Thoracic aorta (tissue), 2 donors: ENCODE measurements at regions not wholly inside any gene's neighbourhood (a gene's known extent, or its start where the extent isn't known, plus 50 kb on each side); places are given as distances from the start of the nearest gene placed in this dataset.

Experiments
- ATAC-seq: fragments of 150-250 bp; one replicate; pipeline ENCODE4 v1.8.0; 2017; ENCODE audit warnings: low read depth; ENCODE audit not compliant: insufficient number of reproducible peaks, low FRiP score
- DNase-seq: peaks from one replicate; pipeline ENCODE4 v3.0.0-alpha.2; 2020; ENCODE audit warnings: low spot score
- H3K27ac ChIP-seq, 2 donors: fragments of 200-600 bp; sonication (generic); 1 replicate in 1 of 2; 2 replicates in 1 of 2; pipeline ENCODE4 v1.5.1; 2016; ENCODE audit warnings: mild to moderate bottlenecking in 2 of 2, moderate library complexity in 2 of 2
- H3K27me3 ChIP-seq: fragments of 200-600 bp; sonication (generic); replicated peaks from 2 replicates; pipeline ENCODE4 v1.6.0; 2016; ENCODE audit warnings: mild to moderate bottlenecking; ENCODE audit not compliant: insufficient read depth
- H3K36me3 ChIP-seq: fragments of 200-600 bp; sonication (generic); one replicate; pipeline ENCODE4 v1.5.1; 2016
- H3K4me1 ChIP-seq, 2 donors: fragments of 200-600 bp; sonication (generic); 1 replicate in 1 of 2; 2 replicates in 1 of 2; pipeline versions ENCODE4 v1.5.1 to v1.6.0; 2016; ENCODE audit warnings: low read depth in 2 of 2, mild to moderate bottlenecking in 1 of 2; ENCODE audit not compliant: control insufficient read depth in 1 of 2
- H3K4me3 ChIP-seq: fragments of 200-600 bp; sonication (generic); 2 replicates; pipeline ENCODE4 v1.5.1; 2016; ENCODE audit warnings: mild to moderate bottlenecking
- H3K9me3 ChIP-seq: fragments of 200-600 bp; sonication (generic); 2 replicates; pipeline ENCODE4 v1.5.1; 2016
- CTCF ChIP-seq: fragments of 200-600 bp; sonication (generic); IDR thresholded peaks from one replicate; pipeline ENCODE4 v1.5.1; 2019; ENCODE audit warnings: antibody characterized with exemption

GRCh38 chr6:1139155-1139890, 172.6 kb upstream of the FOXQ1 start:
- Histone ChIP-seq H3K36me3 (no peaks in the 10 kb centered on the region), H3K4me1 (peaks cover 0 to 8% of the 10 kb centered on the region in 2 donors), H3K27me3 (no peaks in the 10 kb centered on the region), H3K27ac (no peak overlapping the region), H3K9me3 (peaks cover 7% of the 10 kb centered on the region), H3K4me3 (no peak overlapping the region)
- no peak for TF ChIP-seq CTCF
- DNase-seq (no peak), ATAC-seq (no peak)

GRCh38 chr6:1137849-1138248, 174.0 kb upstream of the FOXQ1 start:
- peaks cover 0 to 8% of the 10 kb centered on the region in 2 donors for H3K4me1 ChIP-seq
- H3K9me3 ChIP-seq, result peaks cover 7% of the 10 kb centered on the region
- no peak overlapping the region for H3K27ac ChIP-seq
- no peaks in the 10 kb centered on the region for H3K36me3 ChIP-seq
- ATAC-seq (no peak), DNase-seq (no peak)
- no peak overlapping the region for H3K4me3 ChIP-seq
- H3K27me3 ChIP-seq, result no peaks in the 10 kb centered on the region
- TF ChIP-seq CTCF, result no peak

GRCh38 chr6:1136827-1137226, 175.1 kb upstream of the FOXQ1 start:
- Histone ChIP-seq H3K4me3 (no peak overlapping the region), H3K27ac (no peak overlapping the region), H3K36me3 (no peaks in the 10 kb centered on the region), H3K27me3 (no peaks in the 10 kb centered on the region), H3K4me1 (peaks cover 0 to 8% of the 10 kb centered on the region in 2 donors), H3K9me3 (peaks cover 7% of the 10 kb centered on the region)
- no peak for TF ChIP-seq CTCF
- DNase-seq, result no peak
- no peak for ATAC-seq

GRCh38 chr6:1136415-1136774, 175.5 kb upstream of the FOXQ1 start:
- peaks cover 7% of the 10 kb centered on the region for H3K9me3 ChIP-seq
- DNase-seq, result no peak
- no peak overlapping the region for H3K27ac ChIP-seq
- H3K36me3 ChIP-seq, result no peaks in the 10 kb centered on the region
- H3K27me3 ChIP-seq, result no peaks in the 10 kb centered on the region
- ATAC-seq, result no peak
- TF ChIP-seq CTCF, result no peak
- no peak overlapping the region for H3K4me3 ChIP-seq
- H3K4me1 ChIP-seq, result peaks cover 0 to 8% of the 10 kb centered on the region in 2 donors

GRCh38 chr6:1135726-1136414, 176.0 kb upstream of the FOXQ1 start:
- ATAC-seq, result no peak
- H3K4me3 ChIP-seq, result no peak overlapping the region

More at GRCh38 chr6:1135726-1136414, 176.0 kb upstream of the FOXQ1 start:
- Histone ChIP-seq H3K36me3 (no peaks in the 10 kb centered on the region), H3K27me3 (no peaks in the 10 kb centered on the region), H3K9me3 (peaks cover 7% of the 10 kb centered on the region), H3K4me1 (peaks cover 0 to 8% of the 10 kb centered on the region in 2 donors), H3K27ac (no peak overlapping the region)
- TF ChIP-seq CTCF, result no peak
- no peak for DNase-seq
